Cardiac septum (tissue), 1 donor: ENCODE measurements at regions not wholly inside any gene's neighbourhood (a gene's known extent, or its start where the extent isn't known, plus 50 kb on each side); places are given as distances from the start of the nearest gene placed in this dataset.
A peak's percentile ranks its signal among the peaks of the same experiment; 100 is the strongest.

Experiments
- DNase-seq: peaks from one replicate; pipeline ENCODE4 v3.0.0-alpha.2; 2020; ENCODE audit warnings: low spot score
- intact Hi-C: fragments of 100-400 bp; cut with DNase I; formaldehyde crosslinking; loops from one replicate; pipeline ENCODE4 v1.14.0; 2022
- donor health status: DM: no; HTN: no; CAD: no.

GRCh38 chr22:49325531-49326395, 501.9 kb downstream of the BRD1 start:
- intact Hi-C loops: no loop called here
- no peak for DNase-seq

GRCh38 chr22:49324527-49325491, 502.9 kb downstream of the BRD1 start:
- DNase-seq: no peak
- intact Hi-C loops: no loop called here

GRCh38 chr22:49323751-49324415, 503.8 kb downstream of the BRD1 start:
- DNase-seq: no peak
- intact Hi-C loops: no loop called here

- intact Hi-C loops: no loop called here
These were observed 504.6 kb downstream of the BRD1 start for GRCh38 chr22:49322861-49323622.

GRCh38 chr22:49322231-49322630, 505.4 kb downstream of the BRD1 start:
- intact Hi-C loops: no loop called here
- DNase-seq: no peak

More at GRCh38 chr22:49322861-49323622, 504.6 kb downstream of the BRD1 start:
- no peak for DNase-seq

- intact Hi-C loops: no loop called here
- DNase-seq: no peak
These were observed 506.1 kb downstream of the BRD1 start for GRCh38 chr22:49321477-49322055.

- intact Hi-C loops: no loop called here
These were observed 506.8 kb downstream of the BRD1 start for GRCh38 chr22:49320714-49321476.

GRCh38 chr22:49317369-49317768, 510.3 kb downstream of the BRD1 start:
- DNase-seq: no peak
- intact Hi-C loops: no loop called here

More at GRCh38 chr22:49320714-49321476, 506.8 kb downstream of the BRD1 start:
- DNase-seq: peak; percentile 69

GRCh38 chr22:49312601-49313000, 515.1 kb downstream of the BRD1 start:
- intact Hi-C loops: no loop called here
- DNase-seq: no peak

- DNase-seq: peak; percentile 38
- intact Hi-C loops: no loop called here
These were observed 517.3 kb downstream of the BRD1 start for GRCh38 chr22:49310354-49310753.

GRCh38 chr22:49308300-49308699, 519.4 kb downstream of the BRD1 start:
- intact Hi-C loops: loop anchor here (5.0 kb wide), 1 partner anchor 731 kb away; no protein-coding TSS in a partner anchor
- DNase-seq: no peak

- intact Hi-C loops: loop anchor here (5.0 kb wide), 1 partner anchor 731 kb away; no protein-coding TSS in a partner anchor
These were observed 519.8 kb downstream of the BRD1 start for GRCh38 chr22:49307870-49308269.

GRCh38 chr22:49307481-49307830, 520.2 kb downstream of the BRD1 start:
- intact Hi-C loops: loop anchor here (5.0 kb wide), 1 partner anchor 730 kb away; no protein-coding TSS in a partner anchor
- no peak for DNase-seq

More at GRCh38 chr22:49307870-49308269, 519.8 kb downstream of the BRD1 start:
- peak; percentile 41 for DNase-seq

GRCh38 chr22:49306632-49307480, 520.8 kb downstream of the BRD1 start:
- intact Hi-C loops: loop anchor here (5.0 kb wide), 1 partner anchor 730 kb away; no protein-coding TSS in a partner anchor
- peak; percentile 36 for DNase-seq

GRCh38 chr22:49305966-49306631, 521.6 kb downstream of the BRD1 start:
- intact Hi-C loops: loop anchor here (2.0 to 5.0 kb wide), 2 partner anchors 259 to 729 kb away; no protein-coding TSS in a partner anchor

More at GRCh38 chr22:49305966-49306631, 521.6 kb downstream of the BRD1 start:
- peak; percentile 69 for DNase-seq
